ENCODE measurements at regions not wholly inside any gene's neighbourhood (a gene's known extent, or its start where the extent isn't known, plus 50 kb on each side); places are given as distances from the start of the nearest gene placed in this dataset.
"Not testable (repeated sequence)": the region's sequence is repeated elsewhere in the genome, so short reads cannot be mapped to it uniquely, and the experiment has no call there.

GRCh38 chr3:139198929-139199328 lies 144.9 kb upstream of the MRPS22 start:
- DNase-seq (ENCODE audit: low spot score) (no peak), FAIRE-seq (no peak)

GRCh38 chr3:139199421-139200010 lies 144.3 kb upstream of the MRPS22 start:
- no peak for FAIRE-seq
- DNase-seq (ENCODE audit: low spot score), result no peak

- FAIRE-seq, result no peak
These were observed 142.2 kb upstream of the MRPS22 start for GRCh38 chr3:139201446-139202225.

DNA sequence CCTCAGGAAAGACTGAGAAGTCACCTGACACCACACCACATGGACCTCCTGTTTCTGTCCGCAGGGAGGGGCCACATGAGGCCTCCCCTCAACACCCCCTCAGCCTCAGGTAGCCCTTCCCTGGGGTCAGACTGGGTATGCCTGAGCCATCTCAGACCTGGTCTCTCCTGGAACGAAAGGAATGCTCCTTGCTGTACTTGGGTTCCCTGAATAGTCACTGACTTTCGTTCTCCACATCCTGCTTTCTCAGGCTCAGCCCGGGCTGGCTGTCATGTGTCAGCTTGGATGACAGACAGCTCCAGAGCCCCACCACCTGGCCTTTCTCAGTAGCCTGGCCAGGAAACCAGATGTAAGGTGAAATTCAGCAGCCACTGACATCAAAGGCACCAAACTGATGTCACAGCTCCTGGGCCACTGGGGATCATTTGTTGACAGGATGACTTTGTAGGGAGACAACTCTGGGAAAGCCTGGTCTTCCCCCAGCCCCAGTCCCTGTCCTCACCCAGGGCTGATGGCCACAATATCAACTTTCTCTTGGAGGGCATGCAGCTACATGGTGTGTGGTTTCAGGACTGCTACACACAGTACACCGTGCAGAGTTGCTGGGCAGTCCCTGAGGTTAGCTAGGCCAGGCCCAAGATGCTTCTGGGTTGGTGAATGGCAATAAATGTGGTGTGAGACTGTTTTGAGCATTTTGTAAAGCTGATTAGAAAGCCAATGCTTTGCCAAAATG lies 141.4 kb upstream of the MRPS22 start:
- FAIRE-seq, result no peak
- DNase-seq (ENCODE audit: low spot score), result peak; percentile 25

More at GRCh38 chr3:139201446-139202225, 142.2 kb upstream of the MRPS22 start:
- no peak for DNase-seq (ENCODE audit: low spot score)

DNA sequence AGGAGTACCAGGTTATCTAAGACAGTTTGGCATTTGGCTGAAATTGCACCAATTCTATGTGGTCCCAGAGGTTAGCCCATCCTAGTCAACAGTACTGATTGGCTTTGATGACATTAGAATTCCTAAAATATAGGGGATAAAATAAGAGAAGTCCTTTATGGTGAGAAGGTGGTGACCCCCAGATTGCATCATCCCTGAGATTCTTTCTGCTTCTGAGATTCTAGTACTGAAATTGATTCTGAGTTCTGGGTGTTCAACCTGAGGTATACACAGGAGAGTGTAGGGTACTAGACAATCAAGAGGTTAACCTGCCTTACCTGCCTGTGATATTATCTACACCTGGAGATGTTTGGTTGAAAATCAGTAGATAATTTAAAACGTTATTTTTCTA lies 140.9 kb upstream of the MRPS22 start:
- FAIRE-seq, result no peak
- DNase-seq (ENCODE audit: low spot score), result no peak

DNA sequence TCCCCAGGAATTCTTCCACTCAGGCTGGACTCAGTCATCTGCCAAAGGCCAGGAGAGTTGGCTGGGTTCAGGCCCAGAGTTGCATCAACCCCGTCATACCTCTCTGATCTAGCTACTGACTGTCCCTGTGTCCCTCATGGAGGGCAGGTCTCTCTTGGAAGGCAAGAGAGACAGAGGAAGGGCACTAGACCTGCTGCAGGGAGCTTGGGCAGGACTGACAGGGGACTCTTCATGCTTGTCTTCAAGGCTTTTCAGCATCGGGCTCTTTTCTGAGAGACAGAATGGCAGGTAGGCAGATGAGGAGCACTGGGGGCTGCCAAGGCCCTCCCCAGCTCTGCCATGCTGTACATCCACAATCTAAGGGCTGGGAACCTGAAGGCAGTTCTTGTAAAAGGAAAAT lies 140.1 kb upstream of the MRPS22 start:
- no peak for FAIRE-seq
- DNase-seq (ENCODE audit: low spot score), result no peak

DNA sequence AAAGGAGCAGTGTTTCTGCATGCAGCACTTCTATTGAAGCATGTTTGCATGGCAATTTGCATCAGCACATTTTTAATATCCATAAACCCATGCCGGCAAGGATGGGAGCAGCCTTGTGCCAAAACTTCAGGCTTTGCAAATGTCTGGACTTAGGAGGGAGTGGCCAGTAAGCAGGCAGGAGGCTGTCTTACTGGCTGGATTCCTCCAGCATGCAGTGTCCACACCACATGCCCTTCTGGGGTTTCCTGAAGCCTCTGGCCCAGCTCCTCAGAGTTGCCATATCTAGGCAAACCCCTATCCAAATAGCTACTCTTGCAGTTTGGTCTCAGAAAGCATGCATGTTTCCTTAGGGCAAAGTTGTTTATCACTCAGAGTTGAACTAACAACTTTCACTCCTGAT lies 139.1 kb upstream of the MRPS22 start:
- FAIRE-seq (no peak), DNase-seq (ENCODE audit: low spot score) (no peak)

DNA sequence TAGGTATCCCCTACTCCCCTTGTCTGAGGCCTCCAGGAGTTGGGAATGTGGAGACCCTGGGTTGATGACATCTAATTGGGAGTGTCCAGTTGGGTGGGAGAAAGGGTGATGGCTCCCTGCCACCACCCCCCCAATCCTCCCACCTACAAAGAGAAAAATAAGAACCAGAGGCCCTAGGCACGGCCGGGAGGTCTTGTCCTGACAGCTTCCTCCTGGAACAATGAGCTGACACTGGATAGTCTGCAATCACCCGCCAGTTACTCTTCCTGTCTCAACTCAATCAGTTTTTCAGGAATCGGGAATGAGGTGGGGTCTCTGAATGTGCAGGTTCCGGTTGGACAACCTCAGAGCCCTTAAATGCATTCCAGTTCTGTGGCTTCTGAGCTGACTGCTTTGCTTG lies 129.9 kb upstream of the MRPS22 start:
- DNase-seq (ENCODE audit: low spot score), result no peak
- FAIRE-seq, result no peak

- FAIRE-seq (no peak), DNase-seq (ENCODE audit: low spot score) (no peak)
These were observed 126.9 kb upstream of the MRPS22 start for GRCh38 chr3:139216958-139217357.

DNA sequence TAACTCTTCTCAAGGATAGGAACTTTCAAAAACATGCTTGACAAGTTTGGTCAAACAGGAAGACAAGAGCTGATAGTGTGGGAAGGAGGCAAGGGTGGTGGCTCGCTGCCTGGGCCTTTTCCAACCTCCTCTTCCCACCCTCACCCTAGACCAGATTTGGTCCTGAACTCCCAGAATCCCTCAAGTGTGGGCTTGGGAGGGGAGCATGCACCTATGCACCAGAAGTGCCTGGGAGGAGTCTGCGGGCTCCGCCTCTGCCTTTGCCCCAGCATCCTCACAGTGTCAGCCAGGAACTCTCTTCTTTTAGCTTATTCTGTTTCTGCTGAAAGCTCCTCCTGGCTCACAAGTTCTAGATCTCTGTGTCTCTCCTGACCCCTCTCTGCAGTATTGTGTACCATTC lies 126.2 kb upstream of the MRPS22 start:
- no peak for FAIRE-seq
- DNase-seq (ENCODE audit: low spot score), result no peak

- DNase-seq (ENCODE audit: low spot score) (no peak), FAIRE-seq (no peak)
These were observed 125.8 kb upstream of the MRPS22 start for GRCh38 chr3:139218046-139218445.

GRCh38 chr3:139219463-139219862 lies 124.4 kb upstream of the MRPS22 start:
- DNase-seq (ENCODE audit: low spot score), result no peak

GRCh38 chr3:139222100-139222657 lies 121.6 kb upstream of the MRPS22 start:
- FAIRE-seq, result no peak

More at GRCh38 chr3:139219463-139219862, 124.4 kb upstream of the MRPS22 start:
- no peak for FAIRE-seq

DNA sequence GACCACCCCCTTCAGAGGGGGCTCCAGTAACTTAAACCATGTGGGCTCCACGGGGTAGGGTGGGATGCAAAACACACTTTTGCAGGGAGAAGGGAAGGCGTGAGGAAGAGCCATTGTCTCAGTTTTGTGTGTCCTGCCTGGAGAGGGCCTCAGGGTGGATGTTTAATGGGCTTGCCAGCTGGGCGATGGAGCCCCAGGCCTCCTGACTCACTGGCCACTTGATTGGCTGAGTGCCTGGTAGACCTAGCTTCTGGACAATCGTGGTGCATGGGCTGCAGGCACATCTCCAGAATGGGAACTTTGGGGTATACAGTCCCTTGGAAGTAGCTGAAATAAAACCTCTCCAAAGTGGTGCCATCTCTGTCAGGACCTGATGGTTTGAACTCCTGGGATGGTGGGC lies 118.3 kb upstream of the MRPS22 start:
- FAIRE-seq, result no peak
- DNase-seq (ENCODE audit: low spot score), result no peak

More at GRCh38 chr3:139222100-139222657, 121.6 kb upstream of the MRPS22 start:
- DNase-seq (ENCODE audit: low spot score), result no peak

- DNase-seq (ENCODE audit: low spot score), result no peak
- no peak for FAIRE-seq
These were observed 117.1 kb upstream of the MRPS22 start for GRCh38 chr3:139226731-139227130.

DNA sequence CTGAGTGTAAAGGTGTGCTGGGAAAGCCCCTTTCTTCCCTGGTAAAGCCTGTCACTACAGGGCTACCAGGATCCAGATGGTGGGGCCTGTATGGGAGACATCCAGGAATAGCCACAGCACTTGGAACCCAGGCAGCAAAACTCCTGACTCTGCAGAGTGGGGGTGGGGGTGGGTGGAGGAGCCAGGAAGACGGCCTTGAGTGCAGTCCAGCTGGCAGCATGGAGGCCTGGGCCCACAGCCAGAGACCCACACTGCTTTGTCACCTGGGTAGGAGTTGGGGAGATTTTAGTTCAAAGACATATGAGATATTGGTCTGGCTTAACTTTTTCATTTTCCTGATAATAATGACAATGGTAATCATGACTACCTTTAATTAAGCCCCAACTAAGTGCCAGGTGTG lies 116.7 kb upstream of the MRPS22 start:
- no peak for FAIRE-seq
- DNase-seq (ENCODE audit: low spot score), result no peak

DNA sequence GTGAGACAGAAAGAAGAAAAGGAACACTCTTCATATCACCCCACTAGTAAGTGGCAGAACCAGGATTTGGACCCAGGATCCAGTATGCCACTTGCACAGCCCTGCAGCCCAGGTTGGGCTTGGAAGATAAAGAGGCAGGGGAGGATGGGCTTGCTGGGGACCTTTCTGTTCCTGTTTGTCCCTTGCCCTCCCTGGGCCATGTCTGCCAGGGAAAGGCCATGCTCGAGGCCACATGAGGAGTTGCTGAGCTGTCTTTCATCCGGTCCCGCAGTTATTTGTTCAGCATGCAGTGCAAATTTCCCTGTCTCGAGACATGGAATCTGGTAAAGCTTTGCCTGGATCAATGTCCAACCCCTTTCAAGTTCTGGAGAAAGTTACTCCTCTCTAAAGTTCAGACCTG lies 116.0 kb upstream of the MRPS22 start:
- DNase-seq (ENCODE audit: low spot score), result no peak
- FAIRE-seq, result no peak

DNA sequence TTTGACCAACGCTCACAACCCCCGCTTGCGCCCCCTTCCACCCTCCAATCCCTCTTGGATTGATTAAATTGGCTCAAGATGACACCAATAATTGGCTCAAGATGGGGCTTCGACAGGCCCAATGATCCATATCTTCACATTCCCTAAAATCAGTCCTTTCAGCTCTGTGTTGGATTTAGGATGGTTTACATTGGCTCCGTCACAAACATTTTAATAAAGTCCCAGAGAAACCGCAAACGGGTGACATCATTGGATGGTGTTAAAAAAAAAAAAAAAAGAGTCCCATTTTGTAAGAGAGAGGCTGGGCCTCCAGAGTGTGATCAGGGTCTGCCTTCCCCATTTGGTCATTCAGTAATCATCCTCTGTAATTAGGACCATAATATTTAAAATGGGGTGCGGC lies 113.4 kb upstream of the MRPS22 start:
- DNase-seq (ENCODE audit: low spot score), result peak; percentile 20
- FAIRE-seq, result no peak

DNA sequence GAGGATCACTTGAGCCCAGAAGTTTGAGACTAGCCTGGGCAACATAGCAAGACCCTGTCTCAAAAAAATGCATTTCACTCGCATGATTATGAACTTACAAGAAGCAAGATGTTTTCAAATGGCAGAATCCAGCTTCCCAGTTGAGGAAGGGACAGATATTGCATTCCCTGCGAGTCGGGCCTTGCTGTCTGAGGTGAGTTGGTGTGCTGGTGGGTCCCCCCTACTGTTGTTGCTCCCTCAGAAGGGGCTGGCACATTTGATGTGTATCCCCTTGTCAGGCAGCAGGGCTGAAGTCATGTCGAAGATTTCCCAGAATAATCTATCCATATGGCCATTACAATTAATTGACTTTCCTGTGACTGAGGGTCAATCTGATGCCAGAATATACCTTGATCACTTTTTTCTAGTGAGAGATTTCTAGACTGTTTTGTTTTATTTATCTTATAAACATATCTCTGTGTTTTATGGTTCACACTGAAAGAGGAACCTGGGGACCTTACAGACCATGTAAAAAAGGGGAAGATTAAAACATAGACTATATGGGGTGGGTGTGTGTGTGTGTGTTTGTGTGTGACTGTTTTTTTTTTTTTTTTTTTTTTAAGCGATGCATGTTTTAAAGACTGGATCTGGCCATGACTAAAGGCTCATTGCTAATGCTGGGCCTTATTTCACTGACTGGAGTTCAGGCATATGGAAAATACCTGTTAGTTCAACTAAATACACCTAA lies 112.1 kb upstream of the MRPS22 start:
- no peak for FAIRE-seq
- no peak for DNase-seq (ENCODE audit: low spot score)

DNA sequence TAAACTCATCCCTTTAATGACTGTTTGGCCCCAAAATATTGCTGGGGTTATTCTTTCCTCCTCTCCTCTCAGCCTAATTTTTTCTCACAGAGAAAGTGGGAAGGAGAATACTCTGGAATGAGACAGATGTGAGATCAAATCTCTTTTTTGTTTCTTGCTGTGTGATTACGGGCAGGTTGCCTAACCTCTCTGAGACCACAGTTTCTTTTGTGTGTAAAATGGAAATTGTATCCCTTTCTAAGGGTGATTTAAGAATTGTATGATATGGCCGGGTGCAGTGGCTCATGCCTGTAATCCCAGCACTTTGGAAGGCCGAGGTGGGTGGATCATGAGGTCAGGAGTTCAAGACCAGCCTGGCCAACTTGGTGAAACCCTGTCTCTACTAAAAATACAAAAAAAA lies 111.5 kb upstream of the MRPS22 start:
- FAIRE-seq, result not testable (repeated sequence)

DNA sequence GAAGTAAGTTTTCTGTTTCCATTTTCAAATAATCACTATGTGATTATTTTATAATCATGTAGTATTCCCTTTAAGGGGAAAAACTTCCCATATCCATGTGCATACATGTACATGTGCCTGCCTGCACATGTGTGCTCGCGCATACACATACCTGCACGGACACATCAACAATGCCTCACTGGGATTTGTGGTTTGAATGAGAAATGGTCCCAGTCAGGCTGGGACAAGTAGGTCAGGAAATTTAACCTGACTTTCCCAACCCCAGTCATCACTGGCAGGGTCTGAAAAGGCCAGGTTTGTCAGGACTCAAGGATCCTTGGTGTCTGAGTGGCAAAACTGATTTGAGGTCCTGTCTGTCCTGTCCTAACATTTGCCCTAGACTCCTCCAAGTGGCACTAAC lies 109.3 kb upstream of the MRPS22 start:
- DNase-seq (ENCODE audit: low spot score) (no peak), FAIRE-seq (no peak)

More for the DNA sequence above, 111.5 kb upstream of the MRPS22 start:
- DNase-seq (ENCODE audit: low spot score), result not testable (repeated sequence)

All from urothelium cell line (cell line).